Left kidney (tissue), 1 donor: ENCODE measurements at regions not wholly inside any gene's neighbourhood (a gene's known extent, or its start where the extent isn't known, plus 50 kb on each side); places are given as distances from the start of the nearest gene placed in this dataset.
"Not testable (repeated sequence)": the region's sequence is repeated elsewhere in the genome, so short reads cannot be mapped to it uniquely, and the experiment has no call there.

ENCODE experiments used
- DNase-seq: peaks from one replicate; pipeline ENCODE4 v3.0.0-alpha.2; 2013

- DNase-seq, result no peak
These were observed 93.2 kb downstream of the DACT1 start for GRCh38 chr14:58730792-58731464.

GRCh38 chr14:58731465-58732293, 93.9 kb downstream of the DACT1 start:
- DNase-seq, result peak; percentile 55

GRCh38 chr14:58732387-58732786, 94.6 kb downstream of the DACT1 start:
- no peak for DNase-seq

GRCh38 chr14:58733451-58734208, 95.9 kb downstream of the DACT1 start:
- no peak for DNase-seq

GRCh38 chr14:58735596-58735995, 97.8 kb downstream of the DACT1 start:
- no peak for DNase-seq

GRCh38 chr14:58736606-58737005, 98.8 kb downstream of the DACT1 start:
- no peak for DNase-seq

- DNase-seq, result no peak
These were observed 99.7 kb downstream of the DACT1 start for GRCh38 chr14:58737511-58737910.

- DNase-seq, result no peak
These were observed 100.6 kb downstream of the DACT1 start for GRCh38 chr14:58738189-58738836.

GRCh38 chr14:58738876-58739275, 101.1 kb downstream of the DACT1 start:
- no peak for DNase-seq

GRCh38 chr14:58739674-58740073, 101.9 kb downstream of the DACT1 start:
- no peak for DNase-seq

- no peak for DNase-seq
These were observed 102.7 kb downstream of the DACT1 start for GRCh38 chr14:58740379-58740935.

GRCh38 chr14:58744801-58745394, 107.1 kb downstream of the DACT1 start:
- no peak for DNase-seq

GRCh38 chr14:58746261-58746660, 108.5 kb downstream of the DACT1 start:
- DNase-seq, result no peak

GRCh38 chr14:58746701-58747100, 108.9 kb downstream of the DACT1 start:
- no peak for DNase-seq

GRCh38 chr14:58747181-58747580, 109.4 kb downstream of the DACT1 start:
- DNase-seq, result no peak

- DNase-seq, result not testable (repeated sequence)
These were observed 110.5 kb downstream of the DACT1 start for GRCh38 chr14:58748251-58748650.

- DNase-seq, result no peak
These were observed 111.4 kb downstream of the DACT1 start for GRCh38 chr14:58749066-58749669.

- DNase-seq, result no peak
These were observed 112.8 kb downstream of the DACT1 start for GRCh38 chr14:58750321-58751269.

- DNase-seq, result no peak
These were observed 114.0 kb downstream of the DACT1 start for GRCh38 chr14:58751788-58752187.

- no peak for DNase-seq
These were observed 114.5 kb downstream of the DACT1 start for GRCh38 chr14:58752289-58752688.
